K562 (cell line): ENCODE measurements at regions not wholly inside any gene's neighbourhood (a gene's known extent, or its start where the extent isn't known, plus 50 kb on each side); places are given as distances from the start of the nearest gene placed in this dataset.

ENCODE experiments used
- E2F8 ChIP-seq: fragments of 450-650 bp; IDR thresholded peaks from 2 replicates; pipeline ENCODE4 v1.7.1; 2018; ENCODE audit warnings: mild to moderate bottlenecking, low read depth; ENCODE audit not compliant: partially characterized antibody
- EP300 ChIP-seq: IDR thresholded peaks from 2 replicates; pipeline ENCODE4 v1.6.1; 2012; ENCODE audit warnings: low read length, improper control_type of control experiment
- NONO ChIP-seq, 2 experiments: fragments of 200-400 bp in 1 of 2; fragments of 450-650 bp in 1 of 2; formaldehyde crosslinking in 1 of 2; IDR thresholded peaks; 2 replicates each; pipeline ENCODE4 v1.6.1; 2017; ENCODE audit warnings: low read depth in 2 of 2, mild to moderate bottlenecking in 2 of 2, moderate library complexity in 2 of 2, low read length in 1 of 2
- SNRNP70 ChIP-seq: fragments of 200-400 bp; formaldehyde crosslinking; optimal IDR thresholded peaks from 2 replicates; pipeline ENCODE3; 2017; ENCODE audit warnings: low read depth, low read length
- SP2 ChIP-seq: IDR thresholded peaks from 2 replicates; pipeline ENCODE4 v1.6.1; 2011; ENCODE audit warnings: mild to moderate bottlenecking, low read depth, low read length, moderate library complexity; ENCODE audit not compliant: poor library complexity, severe bottlenecking; ENCODE audit errors: extremely low read depth
- TEAD1 ChIP-seq, 2 experiments: fragments of 450-650 bp in 1 of 2; sonication (generic) in 1 of 2; formaldehyde crosslinking; IDR thresholded peaks; 2 replicates each; pipeline versions ENCODE4 v1.4.0 to v1.8.0; 2020 to 2022; ENCODE audit warnings: mild to moderate bottlenecking in 2 of 2, missing genetic modification reagents in 1 of 2
- ZBTB49 ChIP-seq: sonication (generic); formaldehyde crosslinking; IDR thresholded peaks from 2 replicates; pipeline ENCODE4 v1.8.0; 2022; ENCODE audit warnings: missing genetic modification reagents, mild to moderate bottlenecking, borderline replicate concordance
- ZNF121 ChIP-seq: sonication (generic); formaldehyde crosslinking; conservative IDR thresholded peaks from 2 replicates; pipeline ENCODE4 v1.8.0; 2022; ENCODE audit warnings: missing genetic modification reagents

GRCh38 chr16:86818671-86819532 lies 240.6 kb downstream of the FOXL1 start:
- no peak for TF ChIP-seq SP2
- no peak for TF ChIP-seq ZNF121
- TF ChIP-seq EP300, result no peak
- TF ChIP-seq TEAD1 (CRISPR knock-in tag; IDR thresholded peaks at IDR 0.05), result no peak
- TF ChIP-seq NONO (IDR thresholded peaks at IDR 0.05; ENCODE audit: low read depth in 2 of 2, low read length in 1 of 2), result no peak
- no peak for TF ChIP-seq ZBTB49
- TF ChIP-seq E2F8, result no peak
- no peak for TF ChIP-seq SNRNP70
